ENCODE measurements at regions not wholly inside any gene's neighbourhood (a gene's known extent, or its start where the extent isn't known, plus 50 kb on each side); places are given as distances from the start of the nearest gene placed in this dataset.

DNA sequence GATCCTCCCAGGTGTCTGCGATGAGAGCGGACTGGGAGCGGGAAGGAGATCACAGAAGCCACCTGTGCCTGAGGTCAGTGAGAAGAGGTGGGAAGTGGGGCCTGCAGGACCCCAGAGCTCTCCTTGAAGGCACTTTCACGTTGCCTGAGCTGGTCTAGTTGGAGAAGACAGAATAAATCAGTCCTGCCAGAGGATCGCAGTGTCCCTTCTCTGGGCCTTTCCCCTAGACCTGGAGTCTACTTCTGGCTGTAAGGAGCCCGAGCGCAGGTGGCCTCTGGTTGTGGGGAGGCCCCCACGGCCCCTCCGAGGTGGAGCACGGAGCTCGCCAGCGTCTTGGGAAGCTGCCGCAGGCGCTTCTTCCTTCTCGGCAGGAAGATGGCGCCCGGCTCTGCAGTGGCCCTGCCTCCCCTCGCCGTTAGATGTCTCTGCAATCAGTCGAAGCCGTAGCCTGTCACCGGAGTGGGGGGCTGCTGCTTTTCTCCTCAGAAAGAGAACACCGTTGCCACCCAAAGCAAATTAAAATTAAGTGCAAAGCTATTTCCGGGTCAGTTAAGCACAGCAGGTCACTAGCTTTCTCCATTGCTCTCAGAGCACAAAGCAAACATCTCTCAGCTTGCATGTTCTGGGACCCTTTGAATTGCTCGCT, 212.0 kb upstream of the MYT1L start:
- 51 to 64% (median 63%) methylated on average over 25 of the region's 25 CpGs for WGBS, 3 donors
- DNase-seq, result no peak
- H3K27me3 ChIP-seq, result no peaks in the 10 kb centered on the region
- TF ChIP-seq CTCF (IDR thresholded peaks at IDR 0.05) (no peak), EP300 (IDR thresholded peaks at IDR 0.05) (no peak), POLR2A (IDR thresholded peaks at IDR 0.05) (no peak)
- H3K27ac ChIP-seq, result no peak overlapping the region
- no peaks in the 10 kb centered on the region for H3K36me3 ChIP-seq
- no peak overlapping the region for H3K4me3 ChIP-seq
- H3K4me1 ChIP-seq (ENCODE audit: insufficient read depth), result no peaks in the 10 kb centered on the region
- intact Hi-C loops (cut with DNase I), result no loop called here
- H3K9me3 ChIP-seq, result no peaks in the 10 kb centered on the region

DNA sequence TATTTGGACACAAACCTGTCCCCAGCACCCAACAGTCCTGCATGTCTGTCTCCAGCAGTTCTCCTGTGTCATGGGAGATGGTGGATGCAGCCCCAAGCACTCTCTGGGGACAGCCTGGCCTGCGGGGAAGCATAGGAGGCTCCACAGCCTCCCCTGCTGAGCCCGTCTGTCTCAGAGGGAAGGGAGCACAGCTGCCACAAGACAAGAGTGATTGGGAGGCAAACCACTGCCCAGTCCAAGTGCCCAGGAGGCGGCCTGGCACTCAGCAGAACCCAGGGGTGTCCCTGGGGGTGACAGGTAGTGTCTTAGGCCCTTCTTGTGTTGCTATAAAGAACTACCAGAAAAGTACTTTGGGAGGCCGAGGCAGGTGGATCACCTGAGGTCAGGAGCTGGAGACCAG, 211.2 kb upstream of the MYT1L start:
- Histone ChIP-seq H3K4me1 (ENCODE audit: insufficient read depth) (no peaks in the 10 kb centered on the region), H3K27ac (no peak overlapping the region), H3K27me3 (no peaks in the 10 kb centered on the region), H3K36me3 (no peaks in the 10 kb centered on the region), H3K4me3 (no peak overlapping the region), H3K9me3 (no peaks in the 10 kb centered on the region)
- 82 to 86% (median 84%) methylated on average over 3 to 4 of the region's 4 CpGs for WGBS, 3 donors
- no peak for DNase-seq
- intact Hi-C loops (cut with DNase I), result no loop called here
- no peak for TF ChIP-seq EP300 (IDR thresholded peaks at IDR 0.05)
- no peak for TF ChIP-seq POLR2A (IDR thresholded peaks at IDR 0.05)

GRCh38 chr2:2540406-2540805, 209.3 kb upstream of the MYT1L start:
- intact Hi-C loops (cut with DNase I), result no loop called here
- TF ChIP-seq EP300 (IDR thresholded peaks at IDR 0.05), result no peak
- Histone ChIP-seq H3K27me3 (no peaks in the 10 kb centered on the region), H3K27ac (no peak overlapping the region), H3K9me3 (no peaks in the 10 kb centered on the region), H3K36me3 (no peaks in the 10 kb centered on the region), H3K4me3 (no peak overlapping the region), H3K4me1 (ENCODE audit: insufficient read depth) (no peaks in the 10 kb centered on the region)
- DNase-seq, result no peak
- WGBS, 3 donors, result 72 to 83% (median 78%) methylated on average over 9 of the region's 9 CpGs

DNA sequence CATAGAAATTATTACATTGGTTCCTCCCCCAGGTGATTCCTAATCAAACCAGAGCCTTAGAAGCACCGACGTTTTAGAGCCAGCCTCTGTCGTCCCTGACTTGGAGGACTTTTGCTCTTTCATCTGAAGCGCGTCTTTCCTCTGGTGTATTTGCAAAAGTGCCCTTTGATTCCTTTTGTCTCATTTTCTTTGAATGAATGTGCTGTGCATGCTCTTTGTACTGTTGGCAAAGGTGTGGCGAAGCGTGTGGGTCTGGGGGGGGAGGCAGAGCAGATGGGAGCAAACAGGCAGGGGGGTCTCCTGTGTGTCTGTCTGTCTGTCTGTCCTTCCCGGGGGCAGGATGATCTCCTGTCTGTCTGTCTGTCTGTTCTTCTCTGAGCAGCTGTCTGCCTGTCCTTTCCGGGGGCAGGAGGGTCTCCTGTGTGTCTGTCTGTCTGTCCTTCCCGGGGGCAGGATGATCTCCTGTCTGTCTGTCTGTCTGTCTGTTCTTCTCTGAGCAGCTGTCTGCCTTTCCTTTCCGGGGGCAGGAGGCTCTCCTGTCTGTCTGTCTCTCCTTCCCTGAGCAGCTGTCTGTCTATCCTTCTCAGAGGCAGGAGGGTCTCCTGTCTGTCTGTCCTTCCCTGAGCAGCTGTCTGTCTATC, 205.5 kb upstream of the MYT1L start:
- TF ChIP-seq EP300 (IDR thresholded peaks at IDR 0.05) (no peak), POLR2A (IDR thresholded peaks at IDR 0.05) (no peak), CTCF (IDR thresholded peaks at IDR 0.05) (no peak)
- no peak for DNase-seq
- Histone ChIP-seq H3K27ac (no peak overlapping the region), H3K9me3 (no peaks in the 10 kb centered on the region), H3K4me1 (ENCODE audit: insufficient read depth) (no peaks in the 10 kb centered on the region), H3K36me3 (no peaks in the 10 kb centered on the region), H3K27me3 (no peaks in the 10 kb centered on the region), H3K4me3 (no peak overlapping the region)
- intact Hi-C loops (cut with DNase I), result no loop called here
- WGBS, 3 donors, result 40 to 48% (median 40%) methylated on average over 11 of the region's 11 CpGs

DNA sequence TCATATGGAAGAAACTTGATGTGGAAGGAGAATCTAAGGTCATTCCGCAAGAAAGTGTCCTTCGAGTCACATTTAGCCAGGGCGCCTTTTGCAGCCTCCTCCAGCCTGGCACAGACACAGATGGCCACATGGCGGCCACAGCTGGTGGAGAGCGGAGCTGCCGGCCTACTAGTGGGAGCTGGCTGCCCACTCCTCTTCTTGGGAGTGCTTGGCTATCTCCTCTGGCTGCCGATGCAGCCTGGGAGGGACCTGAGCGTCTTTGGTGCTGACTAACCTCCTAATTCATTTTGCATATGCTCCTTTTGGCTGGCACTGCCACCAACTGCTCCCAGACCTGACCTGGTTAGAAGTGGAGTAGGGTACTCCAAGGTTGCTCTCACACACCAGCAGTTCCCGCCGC, 199.3 kb upstream of the MYT1L start:
- Histone ChIP-seq H3K9me3 (no peaks in the 10 kb centered on the region), H3K36me3 (no peaks in the 10 kb centered on the region), H3K27ac (no peak overlapping the region), H3K4me1 (ENCODE audit: insufficient read depth) (no peaks in the 10 kb centered on the region), H3K27me3 (no peaks in the 10 kb centered on the region), H3K4me3 (no peak overlapping the region)
- DNase-seq, result no peak
- 70 to 73% (median 72%) methylated on average over 10 of the region's 10 CpGs for WGBS, 3 donors
- TF ChIP-seq CTCF (IDR thresholded peaks at IDR 0.05) (no peak), EP300 (IDR thresholded peaks at IDR 0.05) (no peak), POLR2A (IDR thresholded peaks at IDR 0.05) (no peak)
- intact Hi-C loops (cut with DNase I), result no loop called here
